Trophoblast cell (in vitro differentiated cells and primary cell): ENCODE measurements at regions not wholly inside any gene's neighbourhood (a gene's known extent, or its start where the extent isn't known, plus 50 kb on each side); places are given as distances from the start of the nearest gene placed in this dataset.
A peak's percentile ranks its signal among the peaks of the same experiment; 100 is the strongest.

Experiments used
- DNase-seq, 2 donors: peaks; one replicate each; pipeline ENCODE4 v3.0.0-alpha.2; 2016
- H2AFZ ChIP-seq: 2 replicates; pipeline ENCODE4 v1.6.1; 2013; ENCODE audit warnings: low read length, moderate library complexity, mild to moderate bottlenecking; ENCODE audit not compliant: insufficient read depth, poor library complexity
- H2AK5ac ChIP-seq: 2 replicates; pipeline ENCODE4 v1.6.1; 2013; ENCODE audit warnings: mild to moderate bottlenecking, low read length
- H2BK120ac ChIP-seq: 2 replicates; pipeline ENCODE4 v1.6.1; 2013; ENCODE audit warnings: low read length, mild to moderate bottlenecking, moderate library complexity; ENCODE audit not compliant: insufficient read depth, poor library complexity
- H2BK12ac ChIP-seq: 2 replicates; pipeline ENCODE4 v1.6.1; 2013; ENCODE audit warnings: mild to moderate bottlenecking, low read length, moderate library complexity
- H2BK5ac ChIP-seq: 2 replicates; pipeline ENCODE4 v1.6.1; 2013; ENCODE audit warnings: low read length, low read depth, moderate library complexity, mild to moderate bottlenecking; ENCODE audit not compliant: poor library complexity
- H3K14ac ChIP-seq: 2 replicates; pipeline ENCODE4 v1.6.1; 2013; ENCODE audit warnings: mild to moderate bottlenecking, low read length
- H3K18ac ChIP-seq: 2 replicates; pipeline ENCODE4 v1.6.1; 2013; ENCODE audit warnings: mild to moderate bottlenecking, low read length
- H3K23ac ChIP-seq: 2 replicates; pipeline ENCODE4 v1.6.1; 2013; ENCODE audit warnings: low read length
- H3K27ac ChIP-seq: 2 replicates; pipeline ENCODE4 v1.5.1; 2013; ENCODE audit warnings: low read depth, mild to moderate bottlenecking, inconsistent platforms, low read length, moderate library complexity
- H3K27me3 ChIP-seq: 2 replicates; pipeline ENCODE4 v1.6.1; 2013; ENCODE audit warnings: inconsistent platforms, mild to moderate bottlenecking, low read length, moderate library complexity; ENCODE audit not compliant: insufficient read depth
- H3K36me3 ChIP-seq, 2 experiments: 1 replicate in 1 of 2; 2 replicates in 1 of 2; pipeline ENCODE4 v1.6.1; 2013; ENCODE audit warnings: low read length in 2 of 2, mild to moderate bottlenecking in 2 of 2, moderate library complexity in 1 of 2; ENCODE audit not compliant: insufficient read depth in 2 of 2, control insufficient read depth in 1 of 2
- H3K4ac ChIP-seq: 2 replicates; pipeline ENCODE4 v1.6.1; 2013; ENCODE audit warnings: low read depth, mild to moderate bottlenecking, low read length, moderate library complexity
- H3K4me1 ChIP-seq, 2 experiments: 1 replicate in 1 of 2; 2 replicates in 1 of 2; pipeline ENCODE4 v1.6.1; 2013; ENCODE audit warnings: low read length in 2 of 2, mild to moderate bottlenecking in 2 of 2, moderate library complexity in 1 of 2; ENCODE audit not compliant: insufficient read depth in 2 of 2, control insufficient read depth in 1 of 2
- H3K4me2 ChIP-seq: 2 replicates; pipeline ENCODE4 v1.6.1; 2013; ENCODE audit warnings: inconsistent platforms, mild to moderate bottlenecking, low read length, moderate library complexity
- H3K4me3 ChIP-seq: 2 replicates; pipeline ENCODE4 v1.5.1; 2013; ENCODE audit warnings: mild to moderate bottlenecking, low read depth, low read length, inconsistent platforms
- H3K79me1 ChIP-seq: one replicate; pipeline ENCODE4 v1.6.1; 2013; ENCODE audit warnings: low read length
- H3K79me2 ChIP-seq: 2 replicates; pipeline ENCODE4 v1.6.1; 2013; ENCODE audit warnings: low read length, mild to moderate bottlenecking; ENCODE audit not compliant: control insufficient read depth, insufficient read depth, poor library complexity
- H3K9ac ChIP-seq: 2 replicates; pipeline ENCODE4 v1.6.1; 2013; ENCODE audit warnings: mild to moderate bottlenecking, low read length
- H3K9me3 ChIP-seq: 2 replicates; pipeline ENCODE4 v1.6.1; 2013; ENCODE audit warnings: low read depth, mild to moderate bottlenecking, control low read depth, inconsistent platforms, low read length; ENCODE audit not compliant: insufficient read depth
- H4K12ac ChIP-seq: 2 replicates; pipeline ENCODE4 v1.6.1; 2013; ENCODE audit warnings: low read depth, mild to moderate bottlenecking, low read length, moderate library complexity
- H4K8ac ChIP-seq: 2 replicates; pipeline ENCODE4 v1.6.1; 2013; ENCODE audit warnings: low read depth, mild to moderate bottlenecking, low read length, moderate library complexity
- H4K91ac ChIP-seq: one replicate; pipeline ENCODE4 v1.6.1; 2013; ENCODE audit warnings: low read depth, mild to moderate bottlenecking, low read length, moderate library complexity
- WGBS: extraction: QIAGEN DNeasy Blood & Tissue Kit; methylation state at CpG from one replicate; pipeline ENCODE4 v1.1.7; 2013; ENCODE audit warnings: missing lambda C conversion rate; ENCODE audit not compliant: insufficient read length, insufficient coverage; ENCODE audit errors: extremely low coverage; 5-methylcytosine and 5-hydroxymethylcytosine counted together

DNA sequence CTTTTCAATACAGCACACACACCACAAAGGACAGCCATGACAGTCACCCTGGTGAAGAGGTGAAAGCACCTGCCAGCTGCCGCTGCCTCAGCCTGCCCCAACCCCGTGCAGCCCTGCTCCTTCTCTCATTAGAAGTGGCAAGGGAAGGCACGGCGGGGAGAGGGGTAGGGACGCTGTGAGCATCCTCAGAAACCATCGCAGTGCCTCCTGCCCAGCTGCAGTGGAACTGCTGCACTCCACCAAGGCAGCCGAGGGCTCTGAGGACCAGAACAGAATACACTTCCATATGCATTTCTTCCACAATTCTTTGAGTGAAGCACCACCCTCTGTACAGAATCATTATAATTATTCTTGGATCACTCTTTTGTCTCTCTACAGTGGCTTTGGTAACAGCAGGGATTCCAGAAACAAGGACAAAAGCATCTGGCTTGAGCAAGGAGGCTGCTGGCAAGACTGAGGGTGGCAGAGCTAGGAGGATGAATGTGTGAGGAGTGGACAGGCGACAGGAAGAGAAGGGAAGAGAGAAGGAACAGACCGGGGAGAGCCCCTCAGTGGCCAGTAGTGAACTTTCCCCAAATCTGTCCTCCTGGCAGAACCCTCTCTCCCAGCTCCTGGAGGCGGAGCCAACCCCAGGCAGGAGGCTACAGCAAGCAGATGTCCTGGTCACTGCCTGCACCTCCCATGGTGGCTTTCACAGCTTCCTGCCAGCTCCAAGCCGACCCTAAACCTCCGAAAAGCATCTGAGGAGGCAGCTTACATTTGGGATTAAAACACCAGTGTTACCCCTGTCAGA, 73.2 kb downstream of the MTNR1A start:
- H2AFZ ChIP-seq: no peak overlapping the region
- H2BK120ac ChIP-seq: no peak overlapping the region
- H3K79me1 ChIP-seq: no peaks in the 10 kb centered on the region
- peaks cover 5 to 9% of the 10 kb centered on the region in 2 experiments for H3K4me1 ChIP-seq
- no peaks in the 10 kb centered on the region for H3K79me2 ChIP-seq
- no peaks in the 10 kb centered on the region for H3K9me3 ChIP-seq
- H4K8ac ChIP-seq: no peak overlapping the region
- no peak overlapping the region for H3K14ac ChIP-seq
- H3K18ac ChIP-seq: no peak overlapping the region
- no CpG with 5 or more reads among the region's 12 CpGs for WGBS
- H2BK12ac ChIP-seq: no peak overlapping the region
- no peaks in the 10 kb centered on the region for H3K36me3 ChIP-seq
- H3K27ac ChIP-seq: no peak overlapping the region
- H2AK5ac ChIP-seq: no peak overlapping the region
- H3K4ac ChIP-seq: no peak overlapping the region
- no peak overlapping the region for H4K12ac ChIP-seq
- H4K91ac ChIP-seq: no peak overlapping the region
- H3K4me2 ChIP-seq: no peak overlapping the region
- no peak overlapping the region for H3K9ac ChIP-seq
- H2BK5ac ChIP-seq: no peak overlapping the region
- no peaks in the 10 kb centered on the region for H3K27me3 ChIP-seq
- DNase-seq: no peak
- H3K23ac ChIP-seq: no peak overlapping the region
- no peak overlapping the region for H3K4me3 ChIP-seq

DNA sequence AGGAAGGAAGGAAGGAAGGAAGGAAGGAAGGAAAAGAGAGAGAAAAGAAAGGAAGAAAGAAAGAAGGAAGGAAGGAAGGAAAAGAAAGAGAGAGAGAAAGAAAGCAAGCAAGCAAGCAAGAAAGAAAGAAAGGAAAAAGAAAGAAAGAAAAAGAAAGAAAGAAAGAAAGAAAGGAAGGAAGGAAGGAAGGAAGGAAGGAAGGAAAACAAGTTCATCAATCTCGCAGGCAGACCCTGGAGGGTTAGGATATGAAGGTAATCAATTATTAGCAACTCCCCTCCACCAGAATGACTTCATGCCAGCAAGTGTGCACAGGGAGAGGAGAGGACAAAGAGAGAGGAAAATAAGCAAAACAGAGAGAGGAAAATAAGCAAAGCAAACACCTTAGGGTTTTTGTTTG, 80.2 kb downstream of the MTNR1A start:
- no peak for DNase-seq
- no peak overlapping the region for H2BK120ac ChIP-seq
- no peak overlapping the region for H3K4me2 ChIP-seq
- no peak overlapping the region for H3K23ac ChIP-seq
- no peak overlapping the region for H2BK5ac ChIP-seq
- no peaks in the 10 kb centered on the region for H3K79me1 ChIP-seq
- H3K4me1 ChIP-seq: no peaks in the 10 kb centered on the region
- H2AK5ac ChIP-seq: no peak overlapping the region
- no peaks in the 10 kb centered on the region for H3K27me3 ChIP-seq
- no peak overlapping the region for H3K27ac ChIP-seq
- no CpG with 5 or more reads among the region's 1 CpG for WGBS
- H3K9ac ChIP-seq: no peak overlapping the region
- H4K12ac ChIP-seq: no peak overlapping the region
- no peak overlapping the region for H3K18ac ChIP-seq
- H3K36me3 ChIP-seq: no peaks in the 10 kb centered on the region
- no peaks in the 10 kb centered on the region for H3K9me3 ChIP-seq
- no peak overlapping the region for H3K4me3 ChIP-seq
- no peak overlapping the region for H4K91ac ChIP-seq
- H3K79me2 ChIP-seq: no peaks in the 10 kb centered on the region
- no peak overlapping the region for H2AFZ ChIP-seq
- no peak overlapping the region for H4K8ac ChIP-seq
- H2BK12ac ChIP-seq: no peak overlapping the region
- H3K4ac ChIP-seq: no peak overlapping the region
- H3K14ac ChIP-seq: no peak overlapping the region

DNA sequence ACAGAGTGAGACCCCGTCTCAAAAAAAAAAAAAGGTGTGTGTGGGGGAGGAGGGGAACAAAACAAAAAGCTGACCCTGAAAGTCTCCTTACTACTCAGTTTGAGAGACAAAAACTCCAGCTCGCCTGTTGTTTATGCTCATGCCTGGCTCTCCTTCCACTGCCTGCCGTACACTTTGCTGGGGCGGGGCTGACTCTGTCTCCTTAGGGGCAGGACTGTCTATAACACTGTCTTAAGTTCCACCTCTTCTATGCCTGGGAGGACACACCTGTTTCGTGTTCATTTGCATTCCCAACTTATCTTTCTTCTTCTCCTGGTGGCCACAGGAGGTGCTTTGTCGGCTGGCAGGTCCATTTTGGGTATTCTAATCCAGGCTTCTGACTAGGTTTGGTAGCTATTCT, 81.4 kb downstream of the MTNR1A start:
- Histone ChIP-seq H3K79me2 (no peaks in the 10 kb centered on the region), H3K23ac (no peak overlapping the region), H2AFZ (no peak overlapping the region), H3K9ac (no peak overlapping the region), H3K18ac (no peak overlapping the region), H3K79me1 (no peaks in the 10 kb centered on the region), H2BK120ac (no peak overlapping the region), H2AK5ac (no peak overlapping the region), H3K4me2 (no peak overlapping the region), H3K27ac (no peak overlapping the region), H3K14ac (no peak overlapping the region), H3K36me3 (no peaks in the 10 kb centered on the region), H4K12ac (no peak overlapping the region), H4K8ac (no peak overlapping the region), H3K4me1 (no peaks in the 10 kb centered on the region), H4K91ac (no peak overlapping the region), H3K4ac (no peak overlapping the region), H3K9me3 (no peaks in the 10 kb centered on the region), H3K27me3 (no peaks in the 10 kb centered on the region), H3K4me3 (no peak overlapping the region), H2BK12ac (no peak overlapping the region), H2BK5ac (no peak overlapping the region)
- WGBS: no CpG with 5 or more reads among the region's 6 CpGs
- DNase-seq: no peak

GRCh38 chr4:186472948-186473347, 82.4 kb downstream of the MTNR1A start:
- H3K4me3 ChIP-seq: no peak overlapping the region
- no peaks in the 10 kb centered on the region for H3K79me1 ChIP-seq
- no peak overlapping the region for H2AK5ac ChIP-seq
- H3K23ac ChIP-seq: no peak overlapping the region
- H2AFZ ChIP-seq: no peak overlapping the region
- H4K91ac ChIP-seq: no peak overlapping the region
- H3K18ac ChIP-seq: no peak overlapping the region
- DNase-seq: peak in 1 of 2 donors; percentile 53
- no CpG with 5 or more reads among the region's 4 CpGs for WGBS
- H3K14ac ChIP-seq: no peak overlapping the region
- no peak overlapping the region for H2BK12ac ChIP-seq
- H2BK120ac ChIP-seq: no peak overlapping the region
- no peaks in the 10 kb centered on the region for H3K9me3 ChIP-seq
- H4K12ac ChIP-seq: no peak overlapping the region
- H3K36me3 ChIP-seq: no peaks in the 10 kb centered on the region
- H3K4ac ChIP-seq: no peak overlapping the region
- no peaks in the 10 kb centered on the region for H3K4me1 ChIP-seq
- H3K27ac ChIP-seq: no peak overlapping the region
- H3K4me2 ChIP-seq: no peak overlapping the region
- no peaks in the 10 kb centered on the region for H3K27me3 ChIP-seq
- H2BK5ac ChIP-seq: no peak overlapping the region
- no peaks in the 10 kb centered on the region for H3K79me2 ChIP-seq
- no peak overlapping the region for H3K9ac ChIP-seq
- H4K8ac ChIP-seq: no peak overlapping the region
